Gastrocnemius medialis (tissue), 4 donors: ENCODE measurements at regions not wholly inside any gene's neighbourhood (a gene's known extent, or its start where the extent isn't known, plus 50 kb on each side); places are given as distances from the start of the nearest gene placed in this dataset.

ENCODE experiments used
- ATAC-seq, 2 donors: fragments of 150-250 bp; one replicate each; pipeline ENCODE4 v1.9.1; 2016
- DNase-seq, 2 donors: peaks; one replicate each; pipeline ENCODE4 v3.0.0-alpha.2; 2019
- H3K27ac ChIP-seq, 4 donors: fragments of 200-600 bp; sonication (generic); 1 replicate in 1 of 4; 2 replicates in 3 of 4; pipeline ENCODE4 v1.5.1; 2016 to 2018; ENCODE audit warnings: mild to moderate bottlenecking in 2 of 4, moderate library complexity in 1 of 4
- H3K27me3 ChIP-seq, 3 donors: fragments of 200-600 bp; sonication (generic) in 2 of 3; 1 replicate in 1 of 3; 2 replicates in 2 of 3; pipeline versions ENCODE4 v1.5.1 to v1.6.0; 2016 to 2019; ENCODE audit warnings: mild to moderate bottlenecking in 1 of 3, moderate library complexity in 1 of 3
- H3K36me3 ChIP-seq, 2 donors: fragments of 200-600 bp; sonication (generic) in 1 of 2; one replicate each; pipeline ENCODE4 v1.5.1; 2017 to 2018
- H3K4me1 ChIP-seq, 2 donors: fragments of 200-600 bp; sonication (generic) in 1 of 2; one replicate each; pipeline ENCODE4 v1.5.1; 2016 to 2017; ENCODE audit warnings: mild to moderate bottlenecking in 2 of 2
- H3K4me3 ChIP-seq, 4 donors: fragments of 200-600 bp; sonication (generic) in 3 of 4; 1 replicate in 1 of 4; 2 replicates in 3 of 4; pipeline ENCODE4 v1.5.1; 2016 to 2019; ENCODE audit warnings: mild to moderate bottlenecking in 2 of 4
- H3K9me3 ChIP-seq, 3 donors: fragments of 200-600 bp; sonication (generic) in 2 of 3; 1 replicate in 1 of 3; 2 replicates in 2 of 3; pipeline ENCODE4 v1.5.1; 2016 to 2019
- CTCF ChIP-seq, 5 experiments: fragments of 450-650 bp in 3 of 5; fragments of 200-600 bp in 2 of 5; sonication (generic) in 2 of 5; IDR thresholded peaks in 4 of 5; conservative IDR thresholded peaks in 1 of 5; 1 replicate in 4 of 5; 2 replicates in 1 of 5; pipeline ENCODE4 v1.5.1; 2016 to 2019; ENCODE audit warnings: antibody characterized with exemption in 5 of 5, mild to moderate bottlenecking in 3 of 5, moderate library complexity in 3 of 5
- POLR2A ChIP-seq, 2 donors: fragments of 450-650 bp; IDR thresholded peaks; one replicate each; pipeline ENCODE4 v1.6.1; 2017; ENCODE audit warnings: antibody characterized with exemption in 2 of 2, mild to moderate bottlenecking in 2 of 2, moderate library complexity in 2 of 2
- in situ Hi-C, 4 donors: fragments of 200-750 bp; cut with MboI; loops; one replicate each; pipeline versions ENCODE4 v1.15.0 to v1.8.0; 2017; ENCODE audit warnings: low sequenced_read_pairs in 4 of 4
- intact Hi-C: fragments of 100-400 bp; cut with DNase I; formaldehyde crosslinking; loops from one replicate; pipeline ENCODE4 v1.15.1; 2023; ENCODE audit warnings: low total_unique reads

- in situ Hi-C loops = no loop called here
Observed at GRCh38 chr2:225289659-225290058, 109.9 kb upstream of the NYAP2 start.

GRCh38 chr2:225288986-225289385, 110.5 kb upstream of the NYAP2 start:
- no peak for ATAC-seq
- TF ChIP-seq POLR2A (IDR thresholded peaks at IDR 0.05) = no peak
- no peak for TF ChIP-seq CTCF (IDR thresholded peaks at IDR 0.05 in 4 of 5, conservative IDR thresholded peaks at IDR 0.05 in 1 of 5)
- DNase-seq = no peak
- no peak overlapping the region for H3K4me3 ChIP-seq
- in situ Hi-C loops = no loop called here
- H3K9me3 ChIP-seq = no peaks in the 10 kb centered on the region
- intact Hi-C loops = no loop called here
- H3K27ac ChIP-seq = no peak overlapping the region
- H3K36me3 ChIP-seq = no peaks in the 10 kb centered on the region
- no peaks in the 10 kb centered on the region for H3K27me3 ChIP-seq
- no peaks in the 10 kb centered on the region for H3K4me1 ChIP-seq

More at GRCh38 chr2:225289659-225290058, 109.9 kb upstream of the NYAP2 start:
- ATAC-seq (no peak), DNase-seq (no peak)
- Histone ChIP-seq H3K27me3 (no peaks in the 10 kb centered on the region), H3K9me3 (no peaks in the 10 kb centered on the region), H3K36me3 (no peaks in the 10 kb centered on the region), H3K4me1 (no peaks in the 10 kb centered on the region), H3K27ac (no peak overlapping the region), H3K4me3 (no peak overlapping the region)
- TF ChIP-seq POLR2A (IDR thresholded peaks at IDR 0.05) (no peak), CTCF (IDR thresholded peaks at IDR 0.05 in 4 of 5, conservative IDR thresholded peaks at IDR 0.05 in 1 of 5) (no peak)
- intact Hi-C loops = no loop called here

GRCh38 chr2:225282858-225283710, 116.4 kb upstream of the NYAP2 start:
- no peak for ATAC-seq
- in situ Hi-C loops = no loop called here

GRCh38 chr2:225276207-225276606, 123.3 kb upstream of the NYAP2 start:
- no peak overlapping the region for H3K27ac ChIP-seq
- no peak for TF ChIP-seq POLR2A (IDR thresholded peaks at IDR 0.05)
- no peak for TF ChIP-seq CTCF (IDR thresholded peaks at IDR 0.05 in 4 of 5, conservative IDR thresholded peaks at IDR 0.05 in 1 of 5)
- no peaks in the 10 kb centered on the region for H3K4me1 ChIP-seq
- intact Hi-C loops = no loop called here
- no peak overlapping the region for H3K4me3 ChIP-seq
- in situ Hi-C loops = no loop called here
- DNase-seq (no peak), ATAC-seq (no peak)
- H3K9me3 ChIP-seq = no peaks in the 10 kb centered on the region
- H3K36me3 ChIP-seq = no peaks in the 10 kb centered on the region
- H3K27me3 ChIP-seq = no peaks in the 10 kb centered on the region

More at GRCh38 chr2:225282858-225283710, 116.4 kb upstream of the NYAP2 start:
- no peaks in the 10 kb centered on the region for H3K9me3 ChIP-seq
- intact Hi-C loops = no loop called here
- TF ChIP-seq CTCF (IDR thresholded peaks at IDR 0.05 in 4 of 5, conservative IDR thresholded peaks at IDR 0.05 in 1 of 5) (peak in 1 of 5 experiments; percentile 31), POLR2A (IDR thresholded peaks at IDR 0.05) (no peak)
- DNase-seq = no peak
- H3K27me3 ChIP-seq = no peaks in the 10 kb centered on the region
- H3K27ac ChIP-seq = no peak overlapping the region
- H3K36me3 ChIP-seq = no peaks in the 10 kb centered on the region
- no peaks in the 10 kb centered on the region for H3K4me1 ChIP-seq
- no peak overlapping the region for H3K4me3 ChIP-seq
